H9 (cell line): ENCODE measurements at regions not wholly inside any gene's neighbourhood (a gene's known extent, or its start where the extent isn't known, plus 50 kb on each side); places are given as distances from the start of the nearest gene placed in this dataset.
A peak's percentile ranks its signal among the peaks of the same experiment; 100 is the strongest.

Experiments used
- DNase-seq: peaks from one replicate; pipeline ENCODE4 v3.0.0-alpha.2; 2017
- H2AFZ ChIP-seq: one replicate; pipeline ENCODE4 v1.6.1; 2013; ENCODE audit warnings: mild to moderate bottlenecking, low read length, control low read depth, moderate library complexity
- H2AK5ac ChIP-seq: 2 replicates; pipeline ENCODE4 v1.6.1; 2013; ENCODE audit warnings: low read length, control low read depth, mixed read lengths; ENCODE audit not compliant: insufficient read length
- H2BK120ac ChIP-seq: one replicate; pipeline ENCODE4 v1.6.1; 2013; ENCODE audit warnings: low read depth, mild to moderate bottlenecking, low read length, control low read depth, inconsistent platforms; ENCODE audit not compliant: poor library complexity, severe bottlenecking
- H2BK12ac ChIP-seq: 2 replicates; pipeline ENCODE4 v1.6.1; 2013; ENCODE audit warnings: low read length, control low read depth, mixed read lengths, low read depth; ENCODE audit not compliant: insufficient read length
- H2BK15ac ChIP-seq: 2 replicates; pipeline ENCODE4 v1.6.1; 2013; ENCODE audit warnings: low read depth, low read length, control low read depth
- H2BK20ac ChIP-seq: one replicate; pipeline ENCODE4 v1.6.1; 2013; ENCODE audit warnings: low read depth, mild to moderate bottlenecking, low read length, control low read depth, inconsistent platforms; ENCODE audit not compliant: poor library complexity, severe bottlenecking
- H2BK5ac ChIP-seq: 2 replicates; pipeline ENCODE4 v1.6.1; 2013; ENCODE audit warnings: low read length, control low read depth, mixed read lengths; ENCODE audit not compliant: insufficient read length
- H3K14ac ChIP-seq: 2 replicates; pipeline ENCODE4 v1.6.1; 2013; ENCODE audit warnings: low read length, control low read depth; ENCODE audit not compliant: insufficient read depth
- H3K18ac ChIP-seq: 2 replicates; pipeline ENCODE4 v1.6.1; 2013; ENCODE audit warnings: low read depth, mild to moderate bottlenecking, mixed read lengths, low read length, control low read depth; ENCODE audit not compliant: insufficient read length
- H3K23ac ChIP-seq: 2 replicates; pipeline ENCODE4 v1.6.1; 2013; ENCODE audit warnings: low read length, control low read depth, mixed read lengths, low read depth; ENCODE audit not compliant: insufficient read length
- H3K23me2 ChIP-seq: 2 replicates; pipeline ENCODE4 v1.6.1; 2013; ENCODE audit warnings: low read depth, mild to moderate bottlenecking, mixed read lengths, low read length, control low read depth; ENCODE audit not compliant: insufficient read length, poor library complexity, severe bottlenecking
- H3K27ac ChIP-seq: 2 replicates; pipeline ENCODE4 v1.5.1; 2013; ENCODE audit warnings: low read length, control low read depth, mixed read lengths, low read depth; ENCODE audit not compliant: insufficient read length
- H3K27me3 ChIP-seq: 2 replicates; pipeline ENCODE4 v1.6.1; 2013; ENCODE audit warnings: low read length, control low read depth, inconsistent platforms; ENCODE audit not compliant: insufficient read depth
- H3K4ac ChIP-seq: 2 replicates; pipeline ENCODE4 v1.6.1; 2013; ENCODE audit warnings: low read depth, mild to moderate bottlenecking, control low read depth, inconsistent platforms, low read length, moderate library complexity
- H3K4me1 ChIP-seq: 2 replicates; pipeline ENCODE4 v1.6.1; 2013; ENCODE audit warnings: low read length, control low read depth, inconsistent platforms; ENCODE audit not compliant: insufficient read depth
- H3K4me2 ChIP-seq: 2 replicates; pipeline ENCODE4 v1.6.1; 2013; ENCODE audit warnings: low read length, control low read depth, mixed read lengths; ENCODE audit not compliant: insufficient read length, insufficient read depth
- H3K56ac ChIP-seq: 2 replicates; pipeline ENCODE4 v1.6.1; 2013; ENCODE audit warnings: low read depth, mild to moderate bottlenecking, mixed read lengths, low read length, control low read depth; ENCODE audit not compliant: insufficient read length
- H3K79me1 ChIP-seq: 2 replicates; pipeline ENCODE4 v1.6.1; 2013; ENCODE audit warnings: low read depth, mild to moderate bottlenecking, moderate library complexity, low read length, control low read depth, inconsistent platforms; ENCODE audit not compliant: insufficient read depth, poor library complexity, severe bottlenecking
- H3K79me2 ChIP-seq: 2 replicates; pipeline ENCODE4 v1.6.1; 2013; ENCODE audit warnings: low read length, control low read depth, inconsistent platforms; ENCODE audit not compliant: insufficient read depth
- H3K9ac ChIP-seq: 2 replicates; pipeline ENCODE4 v1.6.1; 2013; ENCODE audit warnings: low read length, control low read depth, mixed read lengths; ENCODE audit not compliant: insufficient read length; ENCODE audit errors: extremely low read depth
- H3K9me3 ChIP-seq: one replicate; pipeline ENCODE4 v1.6.1; 2013; ENCODE audit warnings: low read depth, low read length, inconsistent platforms; ENCODE audit not compliant: control insufficient read depth
- H3T11ph ChIP-seq: one replicate; pipeline ENCODE4 v1.6.1; 2013; ENCODE audit warnings: mild to moderate bottlenecking, low read length, control low read depth, inconsistent platforms
- H4K20me1 ChIP-seq: one replicate; pipeline ENCODE4 v1.6.1; 2013; ENCODE audit not compliant: control insufficient read depth, insufficient read length, insufficient read depth
- H4K5ac ChIP-seq: 2 replicates; pipeline ENCODE4 v1.6.1; 2013; ENCODE audit warnings: low read depth, mild to moderate bottlenecking, mixed read lengths, low read length, control low read depth; ENCODE audit not compliant: insufficient read length
- H4K8ac ChIP-seq: replicated peaks from 2 replicates; pipeline ENCODE4 v1.6.1; 2013; ENCODE audit warnings: low read length, control low read depth, mixed read lengths, low read depth; ENCODE audit not compliant: insufficient read length
- H4K91ac ChIP-seq: 2 replicates; pipeline ENCODE4 v1.6.1; 2013; ENCODE audit warnings: low read depth, mild to moderate bottlenecking, moderate library complexity, mixed read lengths, low read length, control low read depth; ENCODE audit not compliant: insufficient read length
- H3K27ac Mint-ChIP-seq, 3 experiments: 2 replicates in 2 of 3; 3 replicates in 1 of 3; pipeline ENCODE4 v1.8.0; 2020 to 2021; ENCODE audit warnings: mixed read lengths in 3 of 3, mild to moderate bottlenecking in 1 of 3, moderate library complexity in 1 of 3
- H3K27me3 Mint-ChIP-seq: 2 replicates; pipeline ENCODE4 v1.8.0; 2021; ENCODE audit warnings: low read depth, mild to moderate bottlenecking, moderate library complexity, mixed read lengths
- H3K36me3 Mint-ChIP-seq, 3 experiments: 2 replicates in 2 of 3; 3 replicates in 1 of 3; pipeline ENCODE4 v1.8.0; 2020 to 2021; ENCODE audit warnings: low read depth in 3 of 3, mixed read lengths in 3 of 3; ENCODE audit not compliant: insufficient read depth in 1 of 3
- H3K4me1 Mint-ChIP-seq, 2 experiments: 2 replicates each; pipeline ENCODE4 v1.8.0; 2020; ENCODE audit warnings: mixed read lengths in 2 of 2
- H3K4me3 Mint-ChIP-seq, 2 experiments: 2 replicates in 1 of 2; 3 replicates in 1 of 2; pipeline ENCODE4 v1.8.0; 2020 to 2021; ENCODE audit warnings: mild to moderate bottlenecking in 2 of 2, mixed read lengths in 2 of 2, moderate library complexity in 1 of 2
- H3K9me3 Mint-ChIP-seq, 2 experiments: 2 replicates in 1 of 2; 3 replicates in 1 of 2; pipeline ENCODE4 v1.8.0; 2020; ENCODE audit warnings: mild to moderate bottlenecking in 2 of 2, mixed read lengths in 2 of 2, moderate library complexity in 1 of 2
- CTCF ChIP-seq: fragments of 200-600 bp; sonication (generic); conservative IDR thresholded peaks from 3 replicates; pipeline ENCODE4 v1.8.0; 2021; ENCODE audit warnings: antibody characterized with exemption, mild to moderate bottlenecking
- WGBS: extraction: QIAGEN DNeasy Blood & Tissue Kit; methylation state at CpG from one replicate; pipeline ENCODE4 v1.1.7; 2013; ENCODE audit warnings: missing lambda C conversion rate, low lambda C conversion rate, mixed read lengths; ENCODE audit not compliant: insufficient read length; ENCODE audit errors: extremely low coverage; 5-methylcytosine and 5-hydroxymethylcytosine counted together

GRCh38 chr14:37924622-37925021 is 283.1 kb upstream of the SSTR1 start:
- Histone ChIP-seq H3K79me1 (no peaks in the 10 kb centered on the region), H2BK15ac (no peak overlapping the region), H2AK5ac (no peak overlapping the region), H3K4me2 (no peak overlapping the region), H2BK5ac (no peak overlapping the region), H2BK20ac (no peak overlapping the region), H3K4ac (no peak overlapping the region), H3K27ac (no peak overlapping the region), H3K56ac (no peak overlapping the region), H3K23me2 (no peaks in the 10 kb centered on the region), H3K23ac (no peak overlapping the region), H3K14ac (no peak overlapping the region), H3K9ac (no peak overlapping the region), H4K91ac (no peak overlapping the region), H3K79me2 (no peaks in the 10 kb centered on the region), H4K8ac (no peak overlapping the region), H4K20me1 (no peaks in the 10 kb centered on the region), H3K18ac (no peak overlapping the region), H3K27me3 (peaks cover 3% of the 10 kb centered on the region; the same call in 1 of the 2 replicates), H2BK120ac (no peak overlapping the region), H3K4me1 (no peaks in the 10 kb centered on the region), H2BK12ac (no peak overlapping the region), H3T11ph (no peak overlapping the region), H4K5ac (no peak overlapping the region), H2AFZ (no peak overlapping the region), H3K9me3 (no peaks in the 10 kb centered on the region)
- peak; percentile 47; the same call in 2 of the 3 replicates for TF ChIP-seq CTCF
- Mint-ChIP-seq H3K9me3 (peaks cover 3% of the 10 kb centered on the region in 2 experiments; a peak in 2 of 5 replicates), H3K27me3 (peaks cover 31% of the 10 kb centered on the region), H3K36me3 (peaks cover 0 to 4% (median 0%) of the 10 kb centered on the region in 3 experiments; a peak in 2 of 7 replicates), H3K4me3 (no peak overlapping the region), H3K4me1 (peaks cover 5 to 7% of the 10 kb centered on the region in 2 experiments), H3K27ac (no peak overlapping the region)
- WGBS: no CpG with 5 or more reads among the region's 2 CpGs
- no peak for DNase-seq
